Putamen (tissue), 1 donor: ENCODE measurements at regions not wholly inside any gene's neighbourhood (a gene's known extent, or its start where the extent isn't known, plus 50 kb on each side); places are given as distances from the start of the nearest gene placed in this dataset.

Experiments used
- DNase-seq: peaks from one replicate; pipeline ENCODE4 v3.0.0-alpha.2; 2016; ENCODE audit warnings: low spot score

DNA sequence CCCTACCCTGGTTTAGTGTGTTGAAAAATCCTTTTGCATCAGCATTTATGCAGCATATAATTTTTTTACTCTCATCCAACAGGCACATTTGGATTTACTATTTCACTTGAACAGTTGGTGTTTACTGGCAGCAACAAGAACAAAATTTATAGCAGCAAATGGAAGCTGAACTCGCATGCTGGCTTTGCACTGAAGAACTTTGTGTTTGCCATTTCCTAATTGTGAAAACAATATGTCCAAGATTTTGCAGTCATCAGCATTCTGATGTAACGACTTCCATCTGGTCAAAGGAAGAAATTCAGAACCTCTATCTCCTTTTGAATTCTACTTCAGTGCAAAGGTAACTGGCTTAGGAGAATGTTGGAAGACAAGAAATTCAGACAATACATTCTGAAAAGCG is 131.0 kb downstream of the DLEU7 start:
- no peak for DNase-seq

- no peak for DNase-seq
Measured at GRCh38 chr13:50712881-50713280, 130.6 kb downstream of the DLEU7 start.

DNA sequence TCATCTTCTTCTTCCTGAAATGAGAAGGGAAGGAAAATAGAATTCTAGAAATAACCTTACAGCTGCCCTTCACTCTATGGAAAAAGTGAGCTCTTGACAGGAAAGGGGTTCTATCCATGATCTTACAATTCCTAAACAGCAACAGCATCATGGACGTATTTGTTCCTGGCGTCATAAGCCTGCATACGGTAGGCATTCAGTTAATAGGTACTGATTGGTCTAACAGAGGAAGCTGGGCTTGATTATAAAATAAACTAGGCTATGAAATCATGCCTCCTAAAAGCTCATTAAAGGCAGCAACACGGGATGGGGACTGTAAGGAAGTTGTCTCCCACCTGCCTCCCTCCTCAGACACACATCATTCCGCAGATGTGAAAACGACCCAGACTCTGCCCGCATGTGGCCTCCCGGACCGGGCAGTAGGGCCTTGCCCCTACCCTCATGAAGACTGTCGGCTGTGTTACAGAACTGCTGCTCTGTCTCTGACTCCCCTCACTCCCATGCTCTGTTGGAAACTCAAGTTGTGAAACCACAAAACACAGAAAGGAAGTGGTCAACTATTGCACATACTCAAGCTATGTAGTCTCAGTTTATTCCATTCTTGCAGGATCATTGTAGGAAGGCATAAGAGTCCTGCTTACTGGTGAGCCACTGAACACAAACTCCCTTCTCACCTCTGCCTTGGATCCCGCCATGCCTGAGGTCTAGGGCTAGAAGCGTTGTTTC is 129.8 kb downstream of the DLEU7 start:
- peak; percentile 34 for DNase-seq

DNA sequence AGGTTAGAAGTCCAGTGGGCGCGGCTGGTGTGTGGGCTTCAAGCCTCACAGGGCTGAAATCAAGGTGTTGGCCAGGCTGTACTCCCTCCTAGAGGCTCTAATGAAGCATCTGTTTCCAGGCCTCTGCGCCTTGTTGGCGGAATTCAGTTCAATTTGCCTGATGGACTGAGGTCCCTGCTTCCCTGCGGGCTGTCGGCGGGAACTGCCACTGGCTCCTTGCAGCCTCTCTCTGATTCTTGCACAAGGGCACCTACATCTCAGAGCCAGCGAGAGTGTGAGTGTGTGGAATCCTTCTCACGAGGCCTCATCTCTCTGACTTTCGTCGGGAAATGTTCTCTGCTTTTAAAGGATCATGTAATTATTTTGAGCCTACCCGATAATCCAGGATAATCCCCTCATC is 128.6 kb downstream of the DLEU7 start:
- DNase-seq = no peak

DNA sequence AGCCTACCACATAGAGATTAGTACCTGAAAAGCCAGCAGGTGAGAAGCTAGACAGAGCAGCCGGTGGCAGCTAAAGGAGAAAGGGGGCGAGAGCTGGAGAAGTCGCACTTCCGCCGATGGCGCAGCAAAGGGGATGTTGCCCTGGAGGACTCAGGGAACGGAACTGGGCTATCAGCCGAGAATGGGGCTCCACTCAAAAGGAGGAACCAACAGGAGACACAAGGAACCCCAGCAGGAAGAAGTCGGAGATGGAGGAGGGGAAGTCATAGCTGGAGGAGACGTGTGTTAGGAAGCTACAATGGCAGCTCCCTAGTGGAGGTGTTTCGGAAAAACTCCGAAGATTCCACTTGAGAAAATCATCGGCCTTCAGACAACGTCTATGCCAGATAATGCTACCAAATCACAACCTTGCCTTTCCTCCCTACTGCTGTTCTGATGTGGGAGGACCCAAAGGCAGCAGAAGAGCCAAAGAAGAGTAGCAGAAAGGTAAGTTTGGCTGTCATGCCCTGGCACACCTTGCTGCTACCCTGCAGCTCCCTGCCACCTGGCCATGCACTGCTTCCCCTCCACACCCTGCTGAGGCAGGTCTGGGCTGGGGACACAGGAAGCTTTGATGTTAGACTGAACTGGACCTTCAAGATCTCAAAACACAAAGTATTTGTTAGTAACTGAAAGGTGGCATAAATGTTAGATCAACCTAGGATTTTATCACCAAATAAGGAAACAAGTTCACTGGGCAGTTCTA is 127.9 kb downstream of the DLEU7 start:
- peak; percentile 49 for DNase-seq

- DNase-seq = no peak
Measured at GRCh38 chr13:50720861-50721671, 122.4 kb downstream of the DLEU7 start.

DNA sequence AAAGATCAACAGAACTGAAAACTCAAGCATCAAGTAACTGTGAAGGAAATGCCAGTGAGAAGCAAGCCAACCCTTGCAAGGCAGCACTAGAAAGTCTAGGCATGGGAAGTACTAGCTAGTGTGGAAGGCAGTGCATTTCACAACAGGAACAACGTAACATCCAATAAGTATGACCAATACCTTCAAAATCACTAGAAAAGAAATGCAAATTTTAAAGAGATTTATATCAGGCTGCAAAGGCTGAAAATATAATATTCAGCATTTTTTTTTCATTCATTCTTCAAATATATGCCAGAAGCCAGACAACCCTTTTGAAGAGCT is 121.9 kb downstream of the DLEU7 start:
- no peak for DNase-seq

- no peak for DNase-seq
Measured at GRCh38 chr13:50722440-50723125, 120.9 kb downstream of the DLEU7 start.

DNA sequence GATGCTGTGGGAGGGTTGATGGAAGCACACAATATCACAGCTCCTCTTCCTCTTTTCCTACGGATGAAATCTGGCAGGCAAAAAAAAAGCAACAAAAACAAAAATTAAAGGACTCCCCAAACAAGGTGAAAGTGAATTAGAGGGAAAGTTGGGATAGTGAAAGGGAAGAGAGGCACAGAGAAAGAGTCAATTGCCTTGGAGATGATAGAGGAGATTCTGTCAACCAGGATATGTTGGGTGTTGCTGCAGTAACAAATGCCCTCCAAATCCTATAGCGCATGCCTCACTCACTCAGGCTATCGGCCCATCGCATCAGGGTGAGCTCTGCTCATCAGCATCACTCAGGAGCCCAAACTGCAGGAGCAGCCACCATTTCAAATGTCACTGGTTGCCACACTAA is 119.1 kb downstream of the DLEU7 start:
- no peak for DNase-seq

DNA sequence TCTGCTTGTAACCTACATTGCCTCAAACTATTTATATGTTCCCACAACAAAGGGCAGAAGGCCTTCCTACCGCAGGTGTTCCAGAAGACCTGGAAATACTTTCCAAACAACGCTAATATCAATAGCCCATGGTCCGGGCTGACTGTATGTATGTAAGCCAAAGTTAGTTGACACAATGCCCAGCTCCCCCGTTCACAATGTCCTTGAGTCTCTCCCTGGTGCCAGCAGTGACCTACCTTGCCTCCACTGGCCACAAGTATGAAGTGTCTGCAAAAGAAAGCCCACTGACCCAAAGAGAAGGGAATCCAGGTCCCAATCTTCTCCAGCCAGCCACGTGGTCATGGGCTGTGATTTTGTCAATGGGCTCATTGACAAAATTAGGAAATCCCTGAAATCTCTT is 118.6 kb downstream of the DLEU7 start:
- no peak for DNase-seq

GRCh38 chr13:50726164-50726563 is 117.3 kb downstream of the DLEU7 start:
- DNase-seq = no peak

GRCh38 chr13:50729177-50729576 is 114.3 kb downstream of the DLEU7 start:
- no peak for DNase-seq

- no peak for DNase-seq
Measured at GRCh38 chr13:50730496-50731351, 112.8 kb downstream of the DLEU7 start.

DNA sequence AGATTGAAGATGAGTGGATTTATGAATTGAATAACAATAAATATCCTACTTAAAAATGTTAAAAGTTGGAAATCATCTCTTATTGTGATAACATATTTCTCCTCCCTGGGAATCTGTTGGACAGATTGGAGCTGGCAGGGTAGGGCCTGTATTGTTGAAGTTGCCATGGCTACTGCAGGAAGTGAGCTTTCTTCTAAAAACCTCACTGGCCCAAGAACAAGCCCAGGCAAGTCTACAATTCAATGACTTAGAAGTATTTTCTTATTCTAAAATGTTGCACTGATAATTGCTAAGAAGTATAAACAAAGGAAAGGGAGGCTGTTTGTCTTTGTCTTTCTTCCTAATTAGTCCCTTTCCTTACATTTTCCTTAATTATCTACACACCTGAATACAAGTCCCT is 112.1 kb downstream of the DLEU7 start:
- no peak for DNase-seq

DNA sequence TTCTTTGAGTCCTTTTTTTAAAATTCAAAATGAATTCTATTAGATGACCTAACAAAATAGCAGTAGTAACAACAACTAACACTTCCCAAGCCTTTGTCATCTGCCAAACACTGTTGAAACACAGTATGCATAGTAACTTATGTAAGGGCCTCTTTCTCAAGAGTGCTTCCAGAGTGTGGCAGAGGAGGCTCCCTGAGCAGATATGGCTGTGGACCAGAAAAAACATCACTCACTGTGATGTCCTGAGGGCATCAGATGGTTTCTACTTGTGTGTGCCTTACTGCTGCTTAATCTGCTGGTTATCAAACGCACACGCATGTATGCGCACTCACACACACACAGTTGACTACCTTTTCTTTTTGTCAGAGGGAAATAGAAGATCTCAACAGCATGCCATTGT is 110.8 kb downstream of the DLEU7 start:
- DNase-seq = no peak

- no peak for DNase-seq
Measured at GRCh38 chr13:50733392-50733791, 110.1 kb downstream of the DLEU7 start.

- DNase-seq = no peak
Measured at GRCh38 chr13:50735071-50735470, 108.4 kb downstream of the DLEU7 start.

GRCh38 chr13:50740052-50740741 is 103.3 kb downstream of the DLEU7 start:
- DNase-seq = no peak

GRCh38 chr13:50742353-50742752 is 101.1 kb downstream of the DLEU7 start:
- DNase-seq = no peak

DNA sequence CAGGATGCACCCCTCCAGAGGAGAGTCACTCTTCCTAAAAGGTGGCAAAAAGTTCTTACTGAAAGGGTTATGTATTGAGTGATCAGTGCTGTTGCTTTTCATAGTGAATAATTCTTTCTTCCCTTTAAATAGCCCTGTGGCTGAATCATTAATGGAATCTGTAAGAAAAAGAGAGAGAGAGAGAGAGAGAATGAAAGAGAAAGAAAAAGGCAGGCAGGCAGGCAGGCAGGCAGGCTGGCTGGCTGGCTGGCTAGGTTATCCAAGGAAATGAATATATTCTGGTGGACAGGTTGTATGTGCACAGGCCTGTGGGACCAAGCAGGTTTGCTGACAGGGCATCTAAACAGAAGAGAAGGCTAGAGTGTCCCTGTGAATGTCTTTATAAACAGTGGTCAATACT is 100.5 kb downstream of the DLEU7 start:
- no peak for DNase-seq

DNA sequence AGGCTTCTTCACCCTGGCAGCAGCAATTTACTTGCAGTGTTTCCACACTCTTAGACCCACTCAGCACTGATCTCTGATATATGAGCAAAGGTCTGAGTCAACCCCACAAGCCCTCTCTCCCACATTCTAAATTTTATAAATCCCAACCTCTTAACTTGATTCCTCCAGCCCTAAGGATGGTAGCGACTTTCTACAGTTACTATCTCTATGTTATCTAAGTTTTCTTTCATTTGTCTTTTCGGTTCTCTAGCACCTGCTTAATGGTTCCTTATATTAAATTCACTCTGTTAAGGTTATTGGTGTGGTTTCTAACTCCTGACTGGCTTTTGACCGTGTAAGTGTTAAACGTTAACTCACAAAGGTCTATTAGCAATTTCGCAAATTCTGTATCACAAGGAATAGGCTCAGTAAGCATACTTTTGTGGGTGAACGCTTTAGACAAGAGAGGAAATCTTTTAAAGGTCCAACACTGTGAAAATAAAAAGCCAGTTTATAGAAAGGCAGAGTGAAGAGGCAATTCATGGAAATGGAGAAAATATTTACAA is 99.3 kb downstream of the DLEU7 start:
- no peak for DNase-seq
